AG04450 (cell line): ENCODE measurements at regions not wholly inside any gene's neighbourhood (a gene's known extent, or its start where the extent isn't known, plus 50 kb on each side); places are given as distances from the start of the nearest gene placed in this dataset.

Experiments used
- CTCF ChIA-PET: fragments of 300-600, 350-600 bp; formaldehyde crosslinking; extraction: SDS; loops from one replicate; lab custom pipeline; 2022; ENCODE audit warnings: antibody characterized with exemption, inconsistent platforms; lab: Charles Lee
- POLR2A ChIA-PET: fragments of 350-600 bp; formaldehyde crosslinking; extraction: SDS; loops from one replicate; lab custom pipeline; 2021; ENCODE audit warnings: antibody characterized with exemption, inconsistent platforms; lab: Yijun Ruan, JAX
- DNase-seq: peaks from one replicate; pipeline ENCODE4 v3.0.0-alpha.2; 2011; ENCODE audit warnings: low read depth, low spot score
- H3K27ac ChIP-seq: one replicate; pipeline ENCODE4 v1.5.1; 2012; ENCODE audit warnings: low read depth, low read length, control low read depth
- H3K27me3 ChIP-seq: one replicate; pipeline ENCODE4 v1.6.0; 2012; ENCODE audit warnings: low read length; ENCODE audit not compliant: control insufficient read depth, insufficient read depth
- H3K4me3 ChIP-seq: 2 replicates; pipeline ENCODE4 v1.5.1; 2011; ENCODE audit warnings: mild to moderate bottlenecking, low read depth, low read length, control low read depth
- H3K9me3 ChIP-seq: 2 replicates; pipeline ENCODE4 v1.5.1; 2012; ENCODE audit warnings: low read length; ENCODE audit not compliant: control insufficient read depth, insufficient read depth
- CTCF ChIP-seq: IDR thresholded peaks from 2 replicates; pipeline ENCODE4 v1.5.1; 2011; ENCODE audit warnings: low read depth, low read length, control low read depth, inconsistent platforms

DNA sequence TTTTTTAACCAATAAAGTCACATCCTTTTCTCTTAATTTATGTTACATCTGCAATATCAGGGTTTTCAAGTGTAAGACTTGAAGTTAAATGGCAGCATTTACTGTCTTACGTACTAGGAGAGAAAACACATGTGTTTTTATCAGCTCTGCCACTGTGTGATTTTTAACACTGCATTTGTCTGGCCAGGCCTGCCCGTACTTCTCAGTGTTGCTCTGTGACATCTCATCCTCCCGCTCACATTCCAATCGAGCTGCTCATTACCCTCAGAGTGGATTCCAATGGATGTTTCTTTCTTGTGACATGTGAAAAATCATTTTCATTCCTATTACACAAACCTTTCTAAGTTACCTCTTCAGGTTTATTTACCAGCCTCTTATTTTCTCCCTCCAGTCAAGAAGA lies 420.3 kb downstream of the FAT4 start:
- ChIA-PET CTCF (interaction anchor here (1.4 kb wide), 1 partner anchor 421 kb away, joined by 6 read pairs; no protein-coding TSS in a partner anchor), POLR2A (interaction anchor here (1.1 kb wide), 1 partner anchor 420 kb away, joined by 3 read pairs; the partner anchor contains the start of gene FAT4)
- TF ChIP-seq CTCF = no peak
- H3K9me3 ChIP-seq = no peaks in the 10 kb centered on the region
- no peak overlapping the region for H3K4me3 ChIP-seq
- peak; percentile 50 for DNase-seq
- H3K27ac ChIP-seq = no peak overlapping the region
- no peaks in the 10 kb centered on the region for H3K27me3 ChIP-seq

DNA sequence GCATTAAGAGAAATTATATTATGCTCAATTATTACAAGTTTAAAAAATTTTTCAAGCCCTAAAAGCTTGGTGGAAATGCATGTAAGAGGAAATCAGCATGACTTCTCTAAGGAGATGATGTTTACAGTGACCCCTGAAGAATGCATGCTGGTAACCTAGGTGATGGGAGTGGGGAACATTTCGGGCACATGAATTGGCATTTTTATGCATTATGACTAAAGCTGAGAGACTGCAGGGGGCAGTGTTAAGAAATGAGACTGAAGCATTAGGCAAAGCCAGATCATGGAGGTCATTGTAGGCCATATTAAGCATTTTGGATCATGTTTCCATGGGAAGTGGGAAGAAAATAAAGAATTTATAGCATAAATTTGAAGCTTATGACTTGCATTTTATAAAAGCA lies 421.3 kb downstream of the FAT4 start:
- Histone ChIP-seq H3K4me3 (no peak overlapping the region), H3K27me3 (no peaks in the 10 kb centered on the region), H3K27ac (no peak overlapping the region), H3K9me3 (no peaks in the 10 kb centered on the region)
- peak; percentile 28 for TF ChIP-seq CTCF
- ChIA-PET CTCF (no interaction called here), POLR2A (no interaction called here)
- DNase-seq = no peak

DNA sequence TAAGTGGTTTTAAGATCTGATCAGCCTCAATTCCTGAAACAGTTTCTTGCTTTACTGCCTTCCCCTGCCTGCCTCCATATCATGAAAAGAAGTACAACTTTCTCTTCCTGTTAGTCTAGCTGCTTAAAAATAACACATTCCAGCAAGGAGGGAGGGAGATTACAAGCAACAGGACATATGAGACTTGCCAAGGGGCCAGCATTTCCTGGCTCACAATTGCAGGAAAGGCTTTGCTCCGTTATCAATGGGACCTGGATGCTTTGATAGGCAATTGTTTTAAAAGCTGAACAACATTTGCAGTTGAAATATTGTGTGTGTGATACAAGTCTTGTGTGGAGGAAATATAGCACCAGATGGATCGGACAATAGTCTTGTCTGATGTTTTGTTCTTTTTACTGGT lies 425.0 kb downstream of the FAT4 start:
- POLR2A ChIA-PET = no interaction called here
- peaks cover 4% of the 10 kb centered on the region for H3K9me3 ChIP-seq
- no peak for DNase-seq
- no peak overlapping the region for H3K27ac ChIP-seq
- CTCF ChIA-PET = interaction anchor here (1.2 kb wide), 1 partner anchor 426 kb away, joined by 4 read pairs; no protein-coding TSS in a partner anchor
- H3K4me3 ChIP-seq = no peak overlapping the region
- H3K27me3 ChIP-seq = no peaks in the 10 kb centered on the region
- TF ChIP-seq CTCF = no peak

GRCh38 chr4:125741825-125742452 lies 427.2 kb downstream of the FAT4 start:
- peaks cover 9% of the 10 kb centered on the region for H3K9me3 ChIP-seq
- TF ChIP-seq CTCF = peak; percentile 67
- H3K27ac ChIP-seq = no peak overlapping the region
- no peak overlapping the region for H3K4me3 ChIP-seq
- POLR2A ChIA-PET = no interaction called here
- H3K27me3 ChIP-seq = no peaks in the 10 kb centered on the region
- CTCF ChIA-PET = no interaction called here
- no peak for DNase-seq

DNA sequence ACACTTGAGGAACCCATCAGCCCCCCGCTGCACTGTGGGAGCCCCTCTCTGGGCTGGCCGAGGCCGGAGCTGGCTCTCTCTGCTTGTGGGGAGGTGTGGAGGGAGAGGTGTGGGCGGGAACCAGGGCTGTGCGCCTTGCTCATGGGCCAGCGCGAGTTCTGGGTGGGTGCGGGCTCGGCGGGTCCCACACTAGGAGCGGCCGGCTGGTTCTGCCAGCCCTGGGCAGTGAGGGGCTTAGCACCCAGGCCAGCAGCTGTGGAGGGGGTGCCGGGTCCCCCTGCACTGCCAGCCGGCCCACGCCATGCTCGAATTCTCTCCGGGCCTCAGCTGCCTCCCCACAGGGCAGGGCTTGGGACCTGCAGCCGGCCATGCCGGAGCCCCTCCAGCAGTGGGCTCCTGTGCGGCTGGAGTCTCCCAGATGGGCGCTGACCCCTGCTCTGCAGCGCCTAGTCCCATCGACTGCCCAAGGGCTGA lies 430.2 kb downstream of the FAT4 start:
- TF ChIP-seq CTCF = no peak
- peaks cover 9% of the 10 kb centered on the region for H3K9me3 ChIP-seq
- POLR2A ChIA-PET = no interaction called here
- H3K27me3 ChIP-seq = no peaks in the 10 kb centered on the region
- H3K4me3 ChIP-seq = no peak overlapping the region
- H3K27ac ChIP-seq = no peak overlapping the region
- no peak for DNase-seq
- CTCF ChIA-PET = interaction anchor here (1.2 to 2.3 kb wide), 2 partner anchors 428 to 431 kb away, joined by 4 to 9 read pairs; partner anchors contain the start of gene FAT4
